Gastrocnemius medialis (tissue), 4 donors: ENCODE measurements at regions not wholly inside any gene's neighbourhood (a gene's known extent, or its start where the extent isn't known, plus 50 kb on each side); places are given as distances from the start of the nearest gene placed in this dataset.

ENCODE experiments used
- ATAC-seq, 2 donors: fragments of 150-250 bp; one replicate each; pipeline ENCODE4 v1.9.1; 2016
- DNase-seq, 2 donors: peaks; one replicate each; pipeline ENCODE4 v3.0.0-alpha.2; 2019
- H3K27ac ChIP-seq, 4 donors: fragments of 200-600 bp; sonication (generic); 1 replicate in 1 of 4; 2 replicates in 3 of 4; pipeline ENCODE4 v1.5.1; 2016 to 2018; ENCODE audit warnings: mild to moderate bottlenecking in 2 of 4, moderate library complexity in 1 of 4
- H3K27me3 ChIP-seq, 3 donors: fragments of 200-600 bp; sonication (generic) in 2 of 3; 1 replicate in 1 of 3; 2 replicates in 2 of 3; pipeline versions ENCODE4 v1.5.1 to v1.6.0; 2016 to 2019; ENCODE audit warnings: mild to moderate bottlenecking in 1 of 3, moderate library complexity in 1 of 3
- H3K36me3 ChIP-seq, 2 donors: fragments of 200-600 bp; sonication (generic) in 1 of 2; one replicate each; pipeline ENCODE4 v1.5.1; 2017 to 2018
- H3K4me1 ChIP-seq, 2 donors: fragments of 200-600 bp; sonication (generic) in 1 of 2; one replicate each; pipeline ENCODE4 v1.5.1; 2016 to 2017; ENCODE audit warnings: mild to moderate bottlenecking in 2 of 2
- H3K4me3 ChIP-seq, 4 donors: fragments of 200-600 bp; sonication (generic) in 3 of 4; 1 replicate in 1 of 4; 2 replicates in 3 of 4; pipeline ENCODE4 v1.5.1; 2016 to 2019; ENCODE audit warnings: mild to moderate bottlenecking in 2 of 4
- H3K9me3 ChIP-seq, 3 donors: fragments of 200-600 bp; sonication (generic) in 2 of 3; 1 replicate in 1 of 3; 2 replicates in 2 of 3; pipeline ENCODE4 v1.5.1; 2016 to 2019
- POLR2A ChIP-seq, 2 donors: fragments of 450-650 bp; IDR thresholded peaks; one replicate each; pipeline ENCODE4 v1.6.1; 2017; ENCODE audit warnings: antibody characterized with exemption in 2 of 2, mild to moderate bottlenecking in 2 of 2, moderate library complexity in 2 of 2
- in situ Hi-C, 4 donors: fragments of 200-750 bp; cut with MboI; loops; one replicate each; pipeline versions ENCODE4 v1.15.0 to v1.8.0; 2017; ENCODE audit warnings: low sequenced_read_pairs in 4 of 4
- intact Hi-C: fragments of 100-400 bp; cut with DNase I; formaldehyde crosslinking; loops from one replicate; pipeline ENCODE4 v1.15.1; 2023; ENCODE audit warnings: low total_unique reads
- TF ChIP-seq, protein P1 (sequence below), 5 experiments: fragments of 450-650 bp in 3 of 5; fragments of 200-600 bp in 2 of 5; sonication (generic) in 2 of 5; IDR thresholded peaks in 4 of 5; conservative IDR thresholded peaks in 1 of 5; 1 replicate in 4 of 5; 2 replicates in 1 of 5; pipeline ENCODE4 v1.5.1; 2016 to 2019; ENCODE audit warnings: antibody characterized with exemption in 5 of 5, mild to moderate bottlenecking in 3 of 5, moderate library complexity in 3 of 5

DNA sequence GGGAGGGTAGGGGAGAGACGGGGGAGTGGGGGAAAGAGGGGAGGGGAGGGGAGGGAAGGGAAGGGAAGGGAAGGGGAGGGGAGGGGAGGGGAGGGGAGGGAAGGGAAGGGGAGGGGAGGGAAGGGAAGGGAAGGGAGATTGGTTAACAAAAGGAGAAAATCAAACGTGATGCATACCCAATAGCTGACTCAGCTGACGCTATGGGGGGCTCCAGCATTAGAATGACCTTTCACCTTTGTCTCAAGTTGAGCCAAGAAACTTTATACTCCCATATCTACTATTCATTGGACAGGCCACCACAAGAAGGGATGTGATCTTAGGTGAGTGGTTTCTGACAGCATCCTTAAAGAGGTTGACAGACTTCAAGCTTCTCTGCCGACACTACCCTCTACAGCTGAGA lies 432.8 kb upstream of the CDH5 start:
- intact Hi-C loops, result no loop called here
- H3K36me3 ChIP-seq, result no peaks in the 10 kb centered on the region
- in situ Hi-C loops, result no loop called here
- no peaks in the 10 kb centered on the region for H3K27me3 ChIP-seq
- H3K4me1 ChIP-seq, result no peaks in the 10 kb centered on the region
- no peak for TF ChIP-seq POLR2A (IDR thresholded peaks at IDR 0.05)
- TF ChIP-seq, protein P1, sequence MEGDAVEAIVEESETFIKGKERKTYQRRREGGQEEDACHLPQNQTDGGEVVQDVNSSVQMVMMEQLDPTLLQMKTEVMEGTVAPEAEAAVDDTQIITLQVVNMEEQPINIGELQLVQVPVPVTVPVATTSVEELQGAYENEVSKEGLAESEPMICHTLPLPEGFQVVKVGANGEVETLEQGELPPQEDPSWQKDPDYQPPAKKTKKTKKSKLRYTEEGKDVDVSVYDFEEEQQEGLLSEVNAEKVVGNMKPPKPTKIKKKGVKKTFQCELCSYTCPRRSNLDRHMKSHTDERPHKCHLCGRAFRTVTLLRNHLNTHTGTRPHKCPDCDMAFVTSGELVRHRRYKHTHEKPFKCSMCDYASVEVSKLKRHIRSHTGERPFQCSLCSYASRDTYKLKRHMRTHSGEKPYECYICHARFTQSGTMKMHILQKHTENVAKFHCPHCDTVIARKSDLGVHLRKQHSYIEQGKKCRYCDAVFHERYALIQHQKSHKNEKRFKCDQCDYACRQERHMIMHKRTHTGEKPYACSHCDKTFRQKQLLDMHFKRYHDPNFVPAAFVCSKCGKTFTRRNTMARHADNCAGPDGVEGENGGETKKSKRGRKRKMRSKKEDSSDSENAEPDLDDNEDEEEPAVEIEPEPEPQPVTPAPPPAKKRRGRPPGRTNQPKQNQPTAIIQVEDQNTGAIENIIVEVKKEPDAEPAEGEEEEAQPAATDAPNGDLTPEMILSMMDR (IDR thresholded peaks at IDR 0.05 in 4 of 5, conservative IDR thresholded peaks at IDR 0.05 in 1 of 5), result no peak
- H3K4me3 ChIP-seq, result no peak overlapping the region
- H3K9me3 ChIP-seq, result no peaks in the 10 kb centered on the region
- H3K27ac ChIP-seq, result no peak overlapping the region
- ATAC-seq (no peak), DNase-seq (no peak)

DNA sequence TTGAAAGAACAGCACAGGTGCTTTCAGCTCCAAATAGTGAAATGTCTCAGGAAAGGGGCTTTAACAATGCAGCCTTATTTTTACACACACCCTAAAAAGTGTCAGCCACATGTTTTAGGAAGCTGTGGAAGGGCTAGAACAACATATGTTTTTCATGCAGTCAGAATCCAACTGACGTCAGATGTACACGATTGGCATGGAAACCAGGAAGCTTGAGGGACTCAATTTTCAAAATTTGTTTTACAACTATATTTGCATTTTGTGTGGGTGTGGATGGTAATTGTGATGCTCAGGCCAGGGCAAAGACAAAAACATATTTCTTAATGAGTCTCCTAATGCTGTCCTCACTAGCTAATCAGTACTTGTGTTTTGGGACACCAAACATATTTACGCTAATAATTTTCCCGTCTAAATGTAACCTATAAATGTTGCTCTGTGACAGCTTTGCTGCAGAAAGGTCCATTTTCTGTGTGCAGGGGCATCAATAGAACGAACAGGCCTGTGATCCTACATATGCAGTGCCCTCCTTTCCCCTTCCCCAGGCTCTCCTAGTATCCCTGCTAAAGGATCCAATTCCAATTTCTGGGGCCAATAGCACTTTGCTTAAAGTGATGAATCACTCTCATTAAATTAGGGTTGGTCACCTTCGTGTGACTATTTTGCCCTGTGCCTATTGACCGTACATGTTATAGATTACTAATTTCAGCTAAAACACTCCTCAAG lies 434.0 kb upstream of the CDH5 start:
- H3K9me3 ChIP-seq, result no peaks in the 10 kb centered on the region
- H3K27me3 ChIP-seq, result no peaks in the 10 kb centered on the region
- intact Hi-C loops, result no loop called here
- TF ChIP-seq, protein P1 (IDR thresholded peaks at IDR 0.05 in 4 of 5, conservative IDR thresholded peaks at IDR 0.05 in 1 of 5), result no peak
- no peaks in the 10 kb centered on the region for H3K36me3 ChIP-seq
- ATAC-seq (no peak), DNase-seq (no peak)
- in situ Hi-C loops, result no loop called here
- H3K27ac ChIP-seq, result no peak overlapping the region
- H3K4me3 ChIP-seq, result no peak overlapping the region
- no peaks in the 10 kb centered on the region for H3K4me1 ChIP-seq

DNA sequence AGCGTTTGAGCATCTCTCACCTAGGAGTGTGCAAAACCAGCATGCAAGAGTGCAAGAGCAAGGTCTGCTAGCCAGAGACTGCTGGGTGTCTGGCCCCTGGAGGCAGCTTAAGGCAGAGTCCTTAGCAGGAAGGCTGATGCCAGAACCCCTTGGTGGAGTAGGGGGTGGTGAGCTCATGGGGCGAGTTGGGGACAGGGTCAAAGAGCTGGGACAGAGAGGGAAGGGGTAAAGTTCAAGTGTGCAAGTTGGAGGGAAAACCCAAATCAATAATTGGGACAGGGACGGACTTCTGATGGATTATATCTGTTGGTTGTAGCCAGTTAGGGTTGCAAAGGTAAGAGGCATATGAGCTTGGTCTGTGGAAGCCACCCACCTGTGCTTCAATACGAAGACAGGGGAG lies 443.6 kb upstream of the CDH5 start:
- no peak overlapping the region for H3K27ac ChIP-seq
- H3K4me3 ChIP-seq, result no peak overlapping the region
- in situ Hi-C loops, result no loop called here
- ATAC-seq (no peak), DNase-seq (no peak)
- H3K36me3 ChIP-seq, result no peaks in the 10 kb centered on the region
- TF ChIP-seq, protein P1 (IDR thresholded peaks at IDR 0.05 in 4 of 5, conservative IDR thresholded peaks at IDR 0.05 in 1 of 5), result no peak
- no peak for TF ChIP-seq POLR2A (IDR thresholded peaks at IDR 0.05)
- intact Hi-C loops, result no loop called here
- no peaks in the 10 kb centered on the region for H3K27me3 ChIP-seq
- H3K4me1 ChIP-seq, result no peaks in the 10 kb centered on the region
- no peaks in the 10 kb centered on the region for H3K9me3 ChIP-seq

DNA sequence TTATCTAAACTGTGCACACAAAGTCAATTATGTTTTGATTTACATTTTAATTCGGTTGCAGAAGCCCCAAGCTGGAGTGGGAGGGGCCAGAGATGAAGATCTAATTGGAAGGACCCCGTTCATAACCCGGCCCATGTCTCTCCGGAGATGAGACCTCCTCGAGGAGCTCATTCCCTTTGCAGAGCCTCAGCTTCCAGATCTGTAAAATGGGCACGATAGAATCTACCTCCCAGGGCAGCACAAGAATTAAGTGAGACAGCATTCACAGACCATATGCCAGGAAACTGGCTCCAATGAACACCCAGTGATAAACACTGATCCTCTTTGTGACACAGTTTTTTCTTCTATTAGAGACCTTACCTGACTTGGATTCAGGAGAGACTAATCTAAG lies 446.5 kb upstream of the CDH5 start:
- intact Hi-C loops, result no loop called here
- no peaks in the 10 kb centered on the region for H3K9me3 ChIP-seq
- ATAC-seq, result no peak
- in situ Hi-C loops, result no loop called here
- no peak for DNase-seq
- TF ChIP-seq POLR2A (IDR thresholded peaks at IDR 0.05), result no peak
- TF ChIP-seq, protein P1 (IDR thresholded peaks at IDR 0.05 in 4 of 5, conservative IDR thresholded peaks at IDR 0.05 in 1 of 5), result no peak
- no peaks in the 10 kb centered on the region for H3K27me3 ChIP-seq
- no peak overlapping the region for H3K27ac ChIP-seq
- H3K36me3 ChIP-seq, result no peaks in the 10 kb centered on the region
- no peak overlapping the region for H3K4me3 ChIP-seq
- no peaks in the 10 kb centered on the region for H3K4me1 ChIP-seq
